ENCODE measurements at regions not wholly inside any gene's neighbourhood (a gene's known extent, or its start where the extent isn't known, plus 50 kb on each side); places are given as distances from the start of the nearest gene placed in this dataset.

- Histone ChIP-seq H3K36me3 (no peaks in the 10 kb centered on the region), H3K27ac (no peak overlapping the region), H3K4me1 (no peaks in the 10 kb centered on the region), H3K4me3 (no peak overlapping the region), H3K9me3 (no peaks in the 10 kb centered on the region), H3K27me3 (no peaks in the 10 kb centered on the region)
- WGBS: 81% methylated on average over 6 of the region's 6 CpGs
- no peak for TF ChIP-seq CTCF (IDR thresholded peaks at IDR 0.05)
- TF ChIP-seq POLR2A (IDR thresholded peaks at IDR 0.05): no peak
- no peak for TF ChIP-seq EP300 (IDR thresholded peaks at IDR 0.05)
- no peak for TF ChIP-seq POLR2AphosphoS5 (IDR thresholded peaks at IDR 0.05)
- no peak for DNase-seq (ENCODE audit: low spot score in 2 of 2)
Measured at GRCh38 chr4:20629186-20630106, 70.8 kb upstream of the PACRGL start.

- no peaks in the 10 kb centered on the region for H3K27me3 ChIP-seq
- no peaks in the 10 kb centered on the region for H3K4me1 ChIP-seq
- no peaks in the 10 kb centered on the region for H3K36me3 ChIP-seq
- H3K4me3 ChIP-seq: no peak overlapping the region
- no peak for DNase-seq (ENCODE audit: low spot score in 2 of 2)
- H3K27ac ChIP-seq: no peak overlapping the region
- H3K9me3 ChIP-seq: no peaks in the 10 kb centered on the region
- WGBS: 81% methylated on average over 3 of the region's 3 CpGs
- no peak for TF ChIP-seq CTCF (IDR thresholded peaks at IDR 0.05)
- no peak for TF ChIP-seq POLR2A (IDR thresholded peaks at IDR 0.05)
- no peak for TF ChIP-seq POLR2AphosphoS5 (IDR thresholded peaks at IDR 0.05)
- no peak for TF ChIP-seq EP300 (IDR thresholded peaks at IDR 0.05)
Measured at GRCh38 chr4:20638825-20639224, 61.4 kb upstream of the PACRGL start.

GRCh38 chr4:20639346-20639745 is 60.9 kb upstream of the PACRGL start:
- Histone ChIP-seq H3K4me1 (no peaks in the 10 kb centered on the region), H3K27ac (no peak overlapping the region), H3K27me3 (no peaks in the 10 kb centered on the region), H3K9me3 (no peaks in the 10 kb centered on the region), H3K4me3 (no peak overlapping the region), H3K36me3 (no peaks in the 10 kb centered on the region)
- TF ChIP-seq POLR2AphosphoS5 (IDR thresholded peaks at IDR 0.05) (no peak), CTCF (IDR thresholded peaks at IDR 0.05) (no peak), POLR2A (IDR thresholded peaks at IDR 0.05) (no peak), EP300 (IDR thresholded peaks at IDR 0.05) (no peak)
- no peak for DNase-seq (ENCODE audit: low spot score in 2 of 2)
- 63% methylated on average over 1 of the region's 1 CpG for WGBS

GRCh38 chr4:20640989-20641388 is 59.3 kb upstream of the PACRGL start:
- Histone ChIP-seq H3K27ac (no peak overlapping the region), H3K27me3 (no peaks in the 10 kb centered on the region), H3K4me1 (no peaks in the 10 kb centered on the region), H3K36me3 (no peaks in the 10 kb centered on the region), H3K4me3 (no peak overlapping the region), H3K9me3 (no peaks in the 10 kb centered on the region)
- no peak for DNase-seq (ENCODE audit: low spot score in 2 of 2)
- no peak for TF ChIP-seq POLR2A (IDR thresholded peaks at IDR 0.05)
- TF ChIP-seq POLR2AphosphoS5 (IDR thresholded peaks at IDR 0.05): no peak
- TF ChIP-seq CTCF (IDR thresholded peaks at IDR 0.05): no peak
- no peak for TF ChIP-seq EP300 (IDR thresholded peaks at IDR 0.05)
- 77% methylated on average over 2 of the region's 2 CpGs for WGBS

- no peak for DNase-seq (ENCODE audit: low spot score in 2 of 2)
- Histone ChIP-seq H3K4me1 (no peaks in the 10 kb centered on the region), H3K27ac (no peak overlapping the region), H3K9me3 (no peaks in the 10 kb centered on the region), H3K27me3 (no peaks in the 10 kb centered on the region), H3K36me3 (no peaks in the 10 kb centered on the region), H3K4me3 (no peak overlapping the region)
- TF ChIP-seq CTCF (IDR thresholded peaks at IDR 0.05): no peak
- TF ChIP-seq POLR2AphosphoS5 (IDR thresholded peaks at IDR 0.05): no peak
- no peak for TF ChIP-seq POLR2A (IDR thresholded peaks at IDR 0.05)
- no peak for TF ChIP-seq EP300 (IDR thresholded peaks at IDR 0.05)
- 43% methylated on average over 3 of the region's 3 CpGs for WGBS
Measured at GRCh38 chr4:20641976-20642375, 58.3 kb upstream of the PACRGL start.

Measured in suprapubic skin (tissue), 4 donors.